HEK293 (cell line): ENCODE measurements at regions not wholly inside any gene's neighbourhood (a gene's known extent, or its start where the extent isn't known, plus 50 kb on each side); places are given as distances from the start of the nearest gene placed in this dataset.

Experiments
- ZNF133 ChIP-seq: fragments of 450-650 bp; formaldehyde crosslinking; IDR thresholded peaks from 2 replicates; pipeline ENCODE4 v1.5.1; 2016; ENCODE audit warnings: missing biosample characterization, missing genetic modification characterization
- ZNF558 ChIP-seq: fragments of 450-650 bp; formaldehyde crosslinking; IDR thresholded peaks from 2 replicates; pipeline ENCODE4 v1.5.1; 2016; ENCODE audit warnings: missing biosample characterization, missing genetic modification characterization
- ZNF670 ChIP-seq: fragments of 450-650 bp; formaldehyde crosslinking; IDR thresholded peaks from 2 replicates; pipeline ENCODE4 v1.5.1; 2016; ENCODE audit warnings: missing biosample characterization, missing genetic modification characterization, low read depth
- TF ChIP-seq, protein P1 (sequence below): fragments of 450-650 bp; formaldehyde crosslinking; IDR thresholded peaks from 2 replicates; pipeline ENCODE4 v1.5.1; 2016; ENCODE audit warnings: missing biosample characterization, missing genetic modification characterization
- TF ChIP-seq, protein P2 (sequence below): fragments of 450-650 bp; formaldehyde crosslinking; IDR thresholded peaks from 2 replicates; pipeline ENCODE4 v1.5.1; 2016; ENCODE audit warnings: missing biosample characterization, missing genetic modification characterization
- TF ChIP-seq, protein P3 (sequence below): sonication (generic); formaldehyde crosslinking; IDR thresholded peaks from 2 replicates; pipeline ENCODE4 v1.8.1; 2022; ENCODE audit warnings: mild to moderate bottlenecking, moderate library complexity, missing genetic modification reagents

DNA sequence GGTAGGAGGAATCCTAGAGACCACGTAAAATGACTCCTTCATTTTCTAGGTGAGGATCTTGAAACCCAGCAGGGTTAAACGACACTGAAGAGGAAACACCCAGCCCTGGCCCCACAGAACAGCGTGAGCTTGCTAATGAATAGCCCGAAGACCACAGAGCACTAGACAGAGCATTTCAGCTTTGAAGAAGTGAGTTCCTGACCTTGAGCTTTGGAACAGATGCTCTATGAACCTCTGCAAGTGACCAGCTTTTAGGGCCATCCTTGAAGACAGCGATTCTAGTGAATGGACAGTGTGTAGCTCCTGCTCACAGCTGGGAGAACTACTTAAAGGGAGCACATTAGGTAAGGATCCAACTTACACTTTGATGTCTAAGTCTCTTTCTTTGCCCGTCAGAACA is 74.0 kb upstream of the FRMD1 start:
- no peak for TF ChIP-seq ZNF670
- TF ChIP-seq ZNF558 (tag by site-specific recombination), result no peak
- no peak for TF ChIP-seq ZNF133 (tag by site-specific recombination)
- TF ChIP-seq, protein P1, sequence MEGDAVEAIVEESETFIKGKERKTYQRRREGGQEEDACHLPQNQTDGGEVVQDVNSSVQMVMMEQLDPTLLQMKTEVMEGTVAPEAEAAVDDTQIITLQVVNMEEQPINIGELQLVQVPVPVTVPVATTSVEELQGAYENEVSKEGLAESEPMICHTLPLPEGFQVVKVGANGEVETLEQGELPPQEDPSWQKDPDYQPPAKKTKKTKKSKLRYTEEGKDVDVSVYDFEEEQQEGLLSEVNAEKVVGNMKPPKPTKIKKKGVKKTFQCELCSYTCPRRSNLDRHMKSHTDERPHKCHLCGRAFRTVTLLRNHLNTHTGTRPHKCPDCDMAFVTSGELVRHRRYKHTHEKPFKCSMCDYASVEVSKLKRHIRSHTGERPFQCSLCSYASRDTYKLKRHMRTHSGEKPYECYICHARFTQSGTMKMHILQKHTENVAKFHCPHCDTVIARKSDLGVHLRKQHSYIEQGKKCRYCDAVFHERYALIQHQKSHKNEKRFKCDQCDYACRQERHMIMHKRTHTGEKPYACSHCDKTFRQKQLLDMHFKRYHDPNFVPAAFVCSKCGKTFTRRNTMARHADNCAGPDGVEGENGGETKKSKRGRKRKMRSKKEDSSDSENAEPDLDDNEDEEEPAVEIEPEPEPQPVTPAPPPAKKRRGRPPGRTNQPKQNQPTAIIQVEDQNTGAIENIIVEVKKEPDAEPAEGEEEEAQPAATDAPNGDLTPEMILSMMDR (tag by site-specific recombination), result no peak
- TF ChIP-seq, protein P2, sequence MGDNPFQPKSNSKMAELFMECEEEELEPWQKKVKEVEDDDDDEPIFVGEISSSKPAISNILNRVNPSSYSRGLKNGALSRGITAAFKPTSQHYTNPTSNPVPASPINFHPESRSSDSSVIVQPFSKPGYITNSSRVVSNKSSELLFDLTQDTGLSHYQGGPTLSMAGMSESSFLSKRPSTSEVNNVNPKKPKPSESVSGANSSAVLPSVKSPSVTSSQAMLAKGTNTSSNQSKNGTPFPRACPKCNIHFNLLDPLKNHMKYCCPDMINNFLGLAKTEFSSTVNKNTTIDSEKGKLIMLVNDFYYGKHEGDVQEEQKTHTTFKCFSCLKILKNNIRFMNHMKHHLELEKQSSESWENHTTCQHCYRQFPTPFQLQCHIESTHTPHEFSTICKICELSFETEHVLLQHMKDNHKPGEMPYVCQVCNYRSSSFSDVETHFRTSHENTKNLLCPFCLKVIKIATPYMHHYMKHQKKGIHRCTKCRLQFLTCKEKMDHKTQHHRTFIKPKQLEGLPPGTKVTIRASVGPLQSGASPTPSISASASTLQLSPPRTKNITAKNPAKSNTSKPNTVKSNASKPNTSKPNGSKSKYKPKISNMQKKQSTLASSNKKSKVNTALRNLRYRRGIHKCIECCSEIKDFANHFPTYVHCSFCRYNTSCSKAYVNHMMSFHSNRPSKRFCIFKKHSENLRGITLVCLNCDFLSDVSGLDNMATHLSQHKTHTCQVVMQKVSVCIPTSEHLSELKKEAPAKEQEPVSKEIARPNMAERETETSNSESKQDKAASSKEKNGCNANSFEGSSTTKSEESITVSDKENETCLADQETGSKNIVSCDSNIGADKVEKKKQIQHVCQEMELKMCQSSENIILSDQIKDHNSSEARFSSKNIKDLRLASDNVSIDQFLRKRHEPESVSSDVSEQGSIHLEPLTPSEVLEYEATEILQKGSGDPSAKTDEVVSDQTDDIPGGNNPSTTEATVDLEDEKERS, result no peak
- TF ChIP-seq, protein P3, sequence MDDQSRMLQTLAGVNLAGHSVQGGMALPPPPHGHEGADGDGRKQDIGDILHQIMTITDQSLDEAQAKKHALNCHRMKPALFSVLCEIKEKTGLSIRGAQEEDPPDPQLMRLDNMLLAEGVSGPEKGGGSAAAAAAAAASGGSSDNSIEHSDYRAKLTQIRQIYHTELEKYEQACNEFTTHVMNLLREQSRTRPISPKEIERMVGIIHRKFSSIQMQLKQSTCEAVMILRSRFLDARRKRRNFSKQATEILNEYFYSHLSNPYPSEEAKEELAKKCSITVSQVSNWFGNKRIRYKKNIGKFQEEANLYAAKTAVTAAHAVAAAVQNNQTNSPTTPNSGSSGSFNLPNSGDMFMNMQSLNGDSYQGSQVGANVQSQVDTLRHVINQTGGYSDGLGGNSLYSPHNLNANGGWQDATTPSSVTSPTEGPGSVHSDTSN (CRISPR knock-in tag), result no peak
